Activated naive CD8-positive, alpha-beta T cell treated with anti-CD3 and anti-CD28 coated beads, Interleukin-2, amount 50 U/mL, for 24 hours (primary cell): ENCODE measurements at regions not wholly inside any gene's neighbourhood (a gene's known extent, or its start where the extent isn't known, plus 50 kb on each side); places are given as distances from the start of the nearest gene placed in this dataset.

Experiments used
- ATAC-seq: fragments of 150-1000 bp; cut with Tn5 transposase; one replicate; pipeline ENCODE4 v1.10.0; 2021
- DNase-seq: peaks from one replicate; pipeline ENCODE4 v3.0.0; 2021
- H3K27ac Mint-ChIP-seq: one replicate; pipeline ENCODE4 v1.8.0; 2021; ENCODE audit warnings: mild to moderate bottlenecking, mixed read lengths
- H3K27me3 Mint-ChIP-seq: one replicate; pipeline ENCODE4 v1.8.0; 2021; ENCODE audit warnings: mixed read lengths
- H3K36me3 Mint-ChIP-seq: one replicate; pipeline ENCODE4 v1.8.0; 2021; ENCODE audit warnings: low read depth, mixed read lengths
- H3K4me1 Mint-ChIP-seq: one replicate; pipeline ENCODE4 v1.8.0; 2021; ENCODE audit warnings: mixed read lengths
- H3K4me3 Mint-ChIP-seq: one replicate; pipeline ENCODE4 v1.8.0; 2021; ENCODE audit warnings: mild to moderate bottlenecking, moderate library complexity, mixed read lengths
- H3K9me3 Mint-ChIP-seq: one replicate; pipeline ENCODE4 v1.8.0; 2021; ENCODE audit warnings: mixed read lengths

DNA sequence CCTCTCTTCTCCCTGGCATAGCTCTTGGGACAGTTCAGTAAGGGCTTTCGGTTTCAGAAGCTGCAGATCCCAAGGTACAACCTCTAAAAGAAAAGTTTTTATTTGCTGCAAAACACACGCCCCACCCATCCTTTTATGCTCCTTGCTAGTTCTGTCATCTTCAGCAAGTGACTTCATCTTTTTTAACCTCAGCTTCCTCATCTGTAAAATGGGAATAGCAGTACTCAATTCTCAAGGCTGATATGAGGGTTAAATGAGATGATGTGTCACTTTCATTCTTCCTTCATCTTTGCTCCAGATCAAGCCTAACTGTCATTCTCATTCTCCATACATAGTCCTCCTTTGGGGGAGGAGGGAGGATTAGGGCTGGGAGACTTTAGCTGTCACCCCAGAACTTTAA is 90.0 kb upstream of the ALX4 start:
- Mint-ChIP-seq H3K4me3 (no peak overlapping the region), H3K9me3 (no peaks in the 10 kb centered on the region), H3K27ac (no peak overlapping the region), H3K27me3 (peaks cover 5% of the 10 kb centered on the region), H3K36me3 (no peaks in the 10 kb centered on the region), H3K4me1 (no peaks in the 10 kb centered on the region)
- ATAC-seq (no peak), DNase-seq (no peak)

DNA sequence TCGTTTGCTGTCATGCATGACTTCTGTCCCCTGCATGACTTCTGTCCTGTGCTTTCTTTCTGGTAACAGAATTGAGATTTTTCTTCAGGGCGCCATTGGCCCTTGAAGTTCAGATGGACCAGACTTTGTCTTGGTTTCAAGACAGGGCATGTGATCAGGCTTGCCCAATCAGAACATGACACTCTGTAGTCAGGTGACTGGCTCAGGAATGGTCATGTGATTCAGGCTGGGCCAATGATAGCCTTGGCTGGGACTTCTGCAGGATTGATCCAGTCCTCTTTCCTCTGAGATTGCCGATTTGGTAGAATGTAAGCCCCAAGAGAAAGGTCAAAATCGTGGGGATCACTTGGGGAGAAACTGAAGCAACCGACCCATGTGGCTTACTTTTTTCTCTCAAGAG is 90.5 kb upstream of the ALX4 start:
- H3K9me3 Mint-ChIP-seq: no peaks in the 10 kb centered on the region
- ATAC-seq: no peak
- H3K27ac Mint-ChIP-seq: no peak overlapping the region
- peaks cover 8% of the 10 kb centered on the region for H3K27me3 Mint-ChIP-seq
- no peaks in the 10 kb centered on the region for H3K36me3 Mint-ChIP-seq
- DNase-seq: no peak
- no peaks in the 10 kb centered on the region for H3K4me1 Mint-ChIP-seq
- no peak overlapping the region for H3K4me3 Mint-ChIP-seq

DNA sequence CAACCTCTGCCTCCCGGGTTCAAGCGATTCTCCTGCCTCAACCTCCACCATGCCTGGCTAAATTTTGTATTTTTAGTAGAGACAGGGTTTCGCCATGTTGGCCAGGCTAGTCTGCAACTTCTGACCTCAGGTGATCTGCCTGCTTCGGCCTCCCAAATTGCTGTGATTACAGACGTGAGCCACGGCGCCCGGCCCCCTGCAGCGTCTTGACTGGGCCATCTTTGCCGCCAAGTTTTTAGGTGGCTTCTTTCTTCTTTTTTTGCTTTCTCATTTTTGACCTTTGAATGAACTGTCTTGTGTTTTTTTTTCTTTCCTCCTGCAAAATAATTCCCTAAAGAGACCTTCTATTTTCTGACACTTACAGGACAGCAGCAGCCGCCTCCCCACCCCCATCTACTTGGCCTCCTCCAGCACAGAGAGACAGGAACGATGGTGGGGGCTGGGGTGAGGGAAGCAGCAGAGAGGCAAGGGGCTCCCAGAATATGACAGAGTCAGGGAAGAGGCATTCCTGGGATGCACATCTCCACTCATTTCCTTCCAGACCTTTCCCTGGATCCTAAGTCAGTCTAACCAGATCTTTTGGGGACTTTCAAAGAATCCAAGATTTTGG is 92.6 kb upstream of the ALX4 start:
- Mint-ChIP-seq H3K9me3 (no peaks in the 10 kb centered on the region), H3K4me1 (no peaks in the 10 kb centered on the region), H3K4me3 (no peak overlapping the region), H3K36me3 (no peaks in the 10 kb centered on the region), H3K27me3 (peaks cover 8% of the 10 kb centered on the region), H3K27ac (no peak overlapping the region)
- no peak for ATAC-seq
- DNase-seq: no peak

DNA sequence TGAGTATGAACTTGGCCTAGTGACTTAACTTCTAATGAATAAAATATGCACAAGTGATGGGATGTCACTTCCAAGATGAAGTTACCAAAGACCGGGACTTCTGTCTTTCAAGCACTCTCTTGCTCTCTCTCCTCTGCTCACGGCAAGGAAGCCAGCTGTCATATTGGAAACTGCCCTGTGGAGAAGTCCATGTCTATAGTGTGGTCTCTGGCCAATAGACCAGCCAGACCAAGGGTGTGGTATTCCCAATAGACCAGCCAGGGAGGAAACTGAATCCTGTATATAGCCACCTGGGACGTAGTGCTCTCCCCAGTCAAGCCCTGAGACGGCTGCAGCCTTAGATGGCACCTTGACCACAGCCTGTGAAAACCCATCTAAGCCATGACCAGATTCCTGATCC is 93.2 kb upstream of the ALX4 start:
- ATAC-seq (no peak), DNase-seq (no peak)
- H3K27ac Mint-ChIP-seq: no peak overlapping the region
- H3K9me3 Mint-ChIP-seq: no peaks in the 10 kb centered on the region
- H3K4me1 Mint-ChIP-seq: no peaks in the 10 kb centered on the region
- no peaks in the 10 kb centered on the region for H3K36me3 Mint-ChIP-seq
- H3K27me3 Mint-ChIP-seq: peaks cover 8% of the 10 kb centered on the region
- no peak overlapping the region for H3K4me3 Mint-ChIP-seq

DNA sequence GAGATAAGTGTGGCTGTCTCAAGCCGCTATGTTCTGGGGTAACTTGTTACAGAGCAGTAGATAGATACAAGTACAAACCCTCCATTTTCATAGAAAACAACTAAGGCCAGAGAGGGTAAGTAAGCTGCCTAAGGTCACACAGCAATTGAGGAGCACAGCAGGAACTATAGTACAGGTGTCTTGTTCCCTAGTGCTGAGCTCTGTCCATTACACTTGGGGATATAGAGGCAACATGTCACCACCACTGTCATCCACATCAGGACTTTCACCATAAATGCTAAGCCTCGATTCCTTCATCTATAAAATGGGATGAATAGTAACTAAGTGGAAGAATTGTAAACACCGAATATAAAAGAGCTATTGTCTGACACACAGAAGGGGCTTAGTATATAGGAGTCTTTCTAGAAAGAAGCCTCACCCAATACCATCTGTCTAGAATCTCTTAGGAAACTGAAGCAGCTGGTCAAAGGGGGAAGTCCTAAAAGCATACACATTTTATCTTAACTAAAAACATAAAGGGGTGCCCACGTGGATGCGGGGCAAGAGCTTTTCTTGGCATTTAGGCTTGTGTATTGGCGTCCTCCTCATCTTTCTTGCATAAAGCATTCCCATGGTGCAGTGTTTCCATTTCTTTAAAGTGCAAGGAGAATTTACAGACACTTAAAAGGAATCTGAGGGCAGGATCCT is 93.8 kb upstream of the ALX4 start:
- Mint-ChIP-seq H3K9me3 (no peaks in the 10 kb centered on the region), H3K36me3 (no peaks in the 10 kb centered on the region), H3K27me3 (peaks cover 12% of the 10 kb centered on the region), H3K4me3 (no peak overlapping the region), H3K27ac (no peak overlapping the region), H3K4me1 (no peaks in the 10 kb centered on the region)
- ATAC-seq: no peak
- DNase-seq: no peak

DNA sequence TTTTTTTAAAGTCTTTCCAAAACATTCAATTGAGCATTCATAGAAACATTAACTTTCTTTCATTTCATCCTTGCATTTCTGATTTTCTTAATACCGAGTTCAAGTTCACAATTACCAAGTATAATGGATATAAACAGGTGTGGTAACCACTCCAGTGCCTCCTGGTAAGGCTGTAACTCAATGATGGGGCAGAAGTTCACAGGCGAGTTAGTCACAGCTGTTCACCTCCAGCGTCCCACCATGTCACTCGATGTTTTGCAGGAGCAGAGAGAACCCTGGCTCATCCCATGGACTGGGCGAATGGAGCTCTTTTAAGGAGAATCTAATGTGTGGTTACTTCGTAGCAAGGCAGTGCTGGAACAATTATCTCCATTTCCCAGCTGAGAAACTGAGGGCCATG is 94.4 kb upstream of the ALX4 start:
- H3K4me1 Mint-ChIP-seq: no peaks in the 10 kb centered on the region
- H3K27ac Mint-ChIP-seq: no peak overlapping the region
- ATAC-seq (no peak), DNase-seq (no peak)
- H3K36me3 Mint-ChIP-seq: no peaks in the 10 kb centered on the region
- no peaks in the 10 kb centered on the region for H3K9me3 Mint-ChIP-seq
- H3K4me3 Mint-ChIP-seq: no peak overlapping the region
- H3K27me3 Mint-ChIP-seq: peaks cover 12% of the 10 kb centered on the region

DNA sequence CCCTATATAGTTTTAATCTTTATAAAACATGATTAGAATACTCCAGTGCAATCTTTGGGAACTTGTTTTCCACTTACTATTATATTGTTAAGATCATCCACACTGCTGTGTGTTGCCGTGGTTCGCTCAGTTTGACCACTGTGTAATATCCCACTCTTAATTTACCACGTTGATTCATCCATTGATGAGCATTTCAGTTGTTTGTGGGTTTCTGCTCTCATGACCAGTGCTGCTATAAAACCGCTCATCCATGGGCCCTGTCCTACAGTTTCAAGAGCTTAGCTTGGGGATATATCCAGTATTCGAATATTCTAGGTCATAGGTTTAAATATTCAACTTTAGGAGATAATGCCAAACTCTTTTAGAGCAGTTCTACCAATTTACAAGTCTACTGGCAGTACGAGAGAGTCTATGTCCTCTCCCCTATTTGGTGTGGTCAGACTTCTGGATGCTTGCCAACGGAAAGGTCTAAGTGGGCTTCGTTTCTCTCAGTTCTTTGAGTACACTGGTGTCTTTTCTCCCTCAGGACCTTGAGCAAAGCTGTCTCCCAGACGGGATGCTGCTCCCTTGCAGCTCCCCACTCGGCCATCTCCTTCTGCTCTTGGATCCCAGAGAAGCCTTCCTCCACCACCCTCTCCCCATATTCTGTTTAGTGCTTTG is 94.9 kb upstream of the ALX4 start:
- no peaks in the 10 kb centered on the region for H3K36me3 Mint-ChIP-seq
- no peak overlapping the region for H3K27ac Mint-ChIP-seq
- no peak for ATAC-seq
- H3K4me3 Mint-ChIP-seq: no peak overlapping the region
- H3K4me1 Mint-ChIP-seq: no peaks in the 10 kb centered on the region
- peaks cover 12% of the 10 kb centered on the region for H3K27me3 Mint-ChIP-seq
- DNase-seq: no peak
- H3K9me3 Mint-ChIP-seq: no peaks in the 10 kb centered on the region

DNA sequence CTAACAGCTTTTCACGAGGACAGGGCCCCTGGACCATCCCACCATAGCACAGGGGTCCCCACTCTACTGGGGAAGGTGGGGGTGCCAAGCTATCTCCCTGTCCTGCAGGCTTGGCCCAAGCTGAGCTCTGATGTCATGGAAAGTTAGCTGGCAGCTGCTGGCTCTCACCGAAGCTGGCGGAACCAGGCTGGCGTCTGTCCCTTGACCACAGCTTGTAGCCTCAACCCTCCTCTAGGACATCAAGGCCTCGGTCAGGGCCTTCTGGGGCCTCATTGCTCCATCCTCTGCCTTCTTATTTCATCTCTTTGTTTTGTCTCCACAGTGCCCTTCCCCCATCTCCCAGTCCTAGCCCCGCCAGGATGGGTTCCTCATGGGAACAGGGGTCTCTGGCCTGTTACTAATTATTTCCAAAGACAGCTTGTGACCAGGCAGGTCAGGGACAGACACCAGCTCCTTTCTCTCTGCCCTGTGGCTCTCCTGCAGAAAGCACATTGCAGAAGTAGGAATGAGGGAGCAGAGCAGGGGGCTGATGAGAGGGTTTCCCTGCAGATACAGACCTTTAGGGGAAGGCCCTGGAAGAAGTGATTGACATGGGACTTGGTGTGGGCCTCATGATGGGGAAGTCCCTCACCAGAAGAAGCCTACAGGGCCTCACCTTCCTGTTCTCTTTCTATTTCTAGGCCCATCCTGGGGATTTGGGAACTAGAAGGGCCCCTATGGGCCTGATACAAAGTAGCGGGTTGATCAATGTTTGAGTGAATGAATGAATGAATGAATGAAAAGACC is 97.5 kb upstream of the ALX4 start:
- H3K27me3 Mint-ChIP-seq: peaks cover 22% of the 10 kb centered on the region

DNA sequence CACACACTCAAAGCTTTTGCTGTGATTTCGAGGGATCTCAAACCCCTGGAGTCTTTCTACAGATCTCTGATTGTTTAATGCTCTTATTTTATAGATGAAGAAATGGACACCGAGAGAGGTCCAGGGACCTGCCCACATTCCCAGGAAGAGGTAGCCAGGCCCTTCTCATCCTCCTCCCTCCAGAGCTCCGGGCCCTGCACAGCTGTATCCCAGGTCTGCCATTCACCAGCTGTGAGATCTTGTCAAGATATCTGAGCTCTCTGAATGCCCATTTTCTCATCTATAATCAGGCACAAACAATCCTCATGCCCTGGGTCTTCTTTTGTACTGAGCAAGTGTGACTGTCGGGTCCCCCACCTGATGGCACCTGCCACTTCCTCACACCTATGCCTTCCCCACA is 98.2 kb upstream of the ALX4 start:
- Mint-ChIP-seq H3K4me3 (no peak overlapping the region), H3K4me1 (no peaks in the 10 kb centered on the region), H3K36me3 (no peaks in the 10 kb centered on the region), H3K27ac (no peak overlapping the region), H3K27me3 (peaks cover 25% of the 10 kb centered on the region), H3K9me3 (no peaks in the 10 kb centered on the region)
- DNase-seq: no peak
- no peak for ATAC-seq

More for the DNA sequence above, 97.5 kb upstream of the ALX4 start:
- Mint-ChIP-seq H3K9me3 (no peaks in the 10 kb centered on the region), H3K27ac (no peak overlapping the region), H3K4me1 (no peaks in the 10 kb centered on the region), H3K4me3 (no peak overlapping the region), H3K36me3 (no peaks in the 10 kb centered on the region)
- DNase-seq (no peak), ATAC-seq (no peak)

DNA sequence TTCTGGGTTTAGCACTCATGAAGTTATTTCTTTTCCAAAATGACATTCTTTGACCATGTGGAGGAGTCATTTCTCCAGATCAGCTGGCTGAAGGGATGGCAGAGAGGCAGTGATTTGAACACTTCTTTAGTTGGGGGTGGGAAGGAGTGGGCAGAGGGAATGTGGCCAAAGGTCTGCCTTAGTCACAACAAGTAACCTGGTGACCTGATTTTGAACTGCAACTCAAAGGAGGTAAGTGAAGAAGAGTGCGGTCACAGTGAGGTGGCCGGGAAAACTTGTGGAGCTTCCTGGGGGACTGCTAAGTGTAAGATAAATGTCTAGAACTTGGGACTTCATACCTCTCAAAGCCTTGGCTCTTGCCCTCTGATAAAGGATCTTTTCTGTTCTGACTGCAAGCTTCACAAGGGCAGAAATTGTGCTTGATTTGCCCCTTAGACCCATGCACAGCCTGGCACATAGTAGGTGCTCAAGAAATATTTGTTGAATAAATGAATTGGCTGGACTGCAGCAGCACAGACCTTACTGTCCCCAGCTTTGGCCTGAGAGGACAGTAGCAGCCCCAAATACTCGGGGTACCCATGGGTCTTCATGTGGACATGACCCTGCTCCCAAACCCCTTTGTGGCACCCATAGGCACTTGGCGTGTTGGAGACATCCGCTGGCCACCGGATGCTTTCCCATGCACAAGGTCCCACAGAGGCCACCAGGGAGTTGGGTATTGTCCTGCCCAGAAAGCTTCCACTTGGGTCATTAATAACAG is 99.0 kb upstream of the ALX4 start:
- no peaks in the 10 kb centered on the region for H3K9me3 Mint-ChIP-seq
- no peak overlapping the region for H3K27ac Mint-ChIP-seq
- no peak for ATAC-seq
- DNase-seq: no peak
- no peak overlapping the region for H3K4me3 Mint-ChIP-seq
- no peaks in the 10 kb centered on the region for H3K36me3 Mint-ChIP-seq
- no peaks in the 10 kb centered on the region for H3K4me1 Mint-ChIP-seq
- peaks cover 25% of the 10 kb centered on the region for H3K27me3 Mint-ChIP-seq

DNA sequence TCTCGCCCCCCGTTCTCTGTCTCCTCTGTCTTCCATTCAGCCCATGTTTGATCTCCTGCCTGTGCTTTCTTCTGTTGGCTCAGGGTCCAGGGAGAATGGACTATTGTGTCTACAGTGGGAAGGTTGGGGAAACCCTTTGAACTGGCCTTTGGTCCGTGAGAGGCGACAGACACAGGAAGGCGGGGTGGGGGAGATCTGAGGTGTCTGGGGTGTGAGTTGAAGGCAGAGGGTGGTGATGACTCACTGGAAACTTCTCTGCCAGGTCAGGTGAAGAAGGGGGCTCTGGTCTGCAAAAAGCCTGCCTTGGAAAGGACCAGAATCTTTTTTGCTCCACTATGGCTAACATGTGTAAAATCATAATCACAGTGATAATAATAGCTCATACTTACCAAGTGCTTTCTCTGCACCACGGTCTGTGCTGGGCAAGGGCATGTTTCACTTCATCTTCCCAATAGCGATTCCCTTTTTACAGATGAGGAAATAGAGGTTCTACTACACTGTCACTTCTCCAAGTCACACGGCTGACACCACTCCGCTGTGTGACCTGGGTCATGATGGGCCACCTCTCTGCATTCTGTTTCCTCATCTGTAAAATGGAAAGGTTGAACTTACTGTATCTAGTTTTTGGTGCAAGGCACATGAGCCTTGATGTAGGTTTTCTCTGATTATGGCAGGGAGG is 99.8 kb upstream of the ALX4 start:
- Mint-ChIP-seq H3K27me3 (peaks cover 26% of the 10 kb centered on the region), H3K4me3 (no peak overlapping the region), H3K4me1 (no peaks in the 10 kb centered on the region), H3K36me3 (no peaks in the 10 kb centered on the region), H3K9me3 (no peaks in the 10 kb centered on the region), H3K27ac (no peak overlapping the region)
- DNase-seq (no peak), ATAC-seq (no peak)

DNA sequence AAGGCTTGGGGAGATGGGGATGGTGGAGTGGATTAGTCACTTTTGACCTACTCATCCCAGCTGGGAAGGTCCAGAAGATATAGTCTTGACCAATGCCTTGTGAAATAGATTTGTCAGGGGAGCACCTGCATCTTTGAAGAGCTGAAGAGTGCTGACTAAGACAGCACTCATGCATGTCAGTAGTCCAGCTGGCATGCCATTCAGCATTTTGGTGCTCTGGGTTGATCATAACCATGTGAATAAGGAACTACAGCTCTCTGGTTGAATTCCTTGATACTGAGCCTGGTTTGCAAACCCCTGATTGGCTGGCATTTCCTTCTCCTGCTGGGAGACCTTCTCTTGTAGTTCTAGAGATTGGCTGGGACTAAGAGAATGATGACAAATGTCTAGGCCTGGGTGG is 106.8 kb upstream of the ALX4 start:
- Mint-ChIP-seq H3K4me1 (no peaks in the 10 kb centered on the region), H3K4me3 (no peak overlapping the region), H3K27ac (no peak overlapping the region), H3K27me3 (peaks cover 17% of the 10 kb centered on the region), H3K9me3 (no peaks in the 10 kb centered on the region), H3K36me3 (no peaks in the 10 kb centered on the region)
- DNase-seq (no peak), ATAC-seq (no peak)

DNA sequence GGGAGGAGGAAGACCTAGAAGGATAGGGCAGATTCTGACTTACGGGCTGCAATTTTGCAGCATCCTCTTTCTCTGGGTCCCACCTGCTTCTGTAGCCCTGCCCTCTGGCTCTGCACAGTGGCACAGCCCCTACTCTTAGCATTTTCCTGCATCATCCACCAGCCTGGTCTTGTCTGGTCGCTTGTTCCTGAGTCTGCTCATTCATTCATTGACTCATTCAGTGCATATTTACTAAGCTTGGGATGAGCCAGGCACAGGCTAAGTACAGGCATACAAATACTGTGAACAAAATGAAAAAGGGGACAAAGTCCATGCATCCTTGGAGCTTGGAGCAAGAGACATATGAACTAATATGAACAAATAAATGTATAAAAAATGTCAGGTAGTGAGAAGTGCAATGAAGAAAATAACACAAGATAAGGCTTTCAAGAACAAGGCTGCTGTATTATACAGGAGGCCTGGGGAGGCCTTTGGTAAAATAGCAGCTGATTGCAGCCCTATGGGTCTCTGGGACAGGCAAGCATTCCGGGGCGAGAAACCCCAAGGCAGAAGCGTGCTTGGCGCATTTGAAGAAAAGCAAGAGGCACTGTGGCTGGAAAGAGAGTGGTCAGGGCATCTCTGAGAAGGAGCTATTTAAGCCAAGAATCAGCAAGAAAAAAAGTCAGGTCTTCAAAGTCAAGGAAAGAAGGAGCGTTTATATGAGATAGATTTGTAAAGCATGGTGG is 108.0 kb upstream of the ALX4 start:
- Mint-ChIP-seq H3K27ac (no peak overlapping the region), H3K9me3 (no peaks in the 10 kb centered on the region), H3K27me3 (peaks cover 15% of the 10 kb centered on the region), H3K36me3 (no peaks in the 10 kb centered on the region), H3K4me1 (no peaks in the 10 kb centered on the region), H3K4me3 (no peak overlapping the region)
- DNase-seq (no peak), ATAC-seq (no peak)
